ENCODE measurements at regions not wholly inside any gene's neighbourhood (a gene's known extent, or its start where the extent isn't known, plus 50 kb on each side); places are given as distances from the start of the nearest gene placed in this dataset.
"Not testable (repeated sequence)": the region's sequence is repeated elsewhere in the genome, so short reads cannot be mapped to it uniquely, and the experiment has no call there.

- DNase-seq, result no peak
These were observed 1284.1 kb upstream of the GYPC start for GRCh38 chr2:125371867-125372266.

GRCh38 chr2:125373293-125373692 is 1282.7 kb upstream of the GYPC start:
- no peak for DNase-seq

- no peak for DNase-seq
These were observed 1269.9 kb upstream of the GYPC start for GRCh38 chr2:125386074-125386473.

GRCh38 chr2:125397535-125398251 is 1258.3 kb upstream of the GYPC start:
- DNase-seq, result no peak

GRCh38 chr2:125398738-125399524 is 1257.0 kb upstream of the GYPC start:
- DNase-seq, result no peak

GRCh38 chr2:125405816-125406215 is 1250.1 kb upstream of the GYPC start:
- DNase-seq, result no peak

- no peak for DNase-seq
These were observed 1247.0 kb upstream of the GYPC start for GRCh38 chr2:125408874-125409538.

- DNase-seq, result no peak
These were observed 1237.5 kb upstream of the GYPC start for GRCh38 chr2:125418483-125418882.

- not testable (repeated sequence) for DNase-seq
These were observed 1233.7 kb upstream of the GYPC start for GRCh38 chr2:125422198-125422770.

GRCh38 chr2:125424266-125424785 is 1231.6 kb upstream of the GYPC start:
- DNase-seq, result no peak

GRCh38 chr2:125427721-125428315 is 1228.1 kb upstream of the GYPC start:
- no peak for DNase-seq

- DNase-seq, result no peak
These were observed 1211.9 kb upstream of the GYPC start for GRCh38 chr2:125444106-125444505.

- no peak for DNase-seq
These were observed 1210.5 kb upstream of the GYPC start for GRCh38 chr2:125445495-125445894.

GRCh38 chr2:125450092-125450491 is 1205.9 kb upstream of the GYPC start:
- no peak for DNase-seq

GRCh38 chr2:125455110-125455509 is 1200.8 kb upstream of the GYPC start:
- DNase-seq, result no peak

GRCh38 chr2:125456693-125457363 is 1199.1 kb upstream of the GYPC start:
- DNase-seq, result no peak

- no peak for DNase-seq
These were observed 1184.0 kb upstream of the GYPC start for GRCh38 chr2:125471963-125472362.

GRCh38 chr2:125479143-125479636 is 1176.8 kb upstream of the GYPC start:
- DNase-seq, result no peak

- DNase-seq, result no peak
These were observed 1165.7 kb upstream of the GYPC start for GRCh38 chr2:125490308-125490707.

GRCh38 chr2:125491663-125492062 is 1164.3 kb upstream of the GYPC start:
- no peak for DNase-seq

- DNase-seq, result no peak
These were observed 1143.6 kb upstream of the GYPC start for GRCh38 chr2:125512313-125512712.

- no peak for DNase-seq
These were observed 1139.4 kb upstream of the GYPC start for GRCh38 chr2:125516496-125517109.

Data from activated effector memory CD4-positive, alpha-beta T cell treated with Interleukin-2 at 50 U/mL for 16 hours (primary cell).